Vagina (tissue), 2 donors: ENCODE measurements at regions not wholly inside any gene's neighbourhood (a gene's known extent, or its start where the extent isn't known, plus 50 kb on each side); places are given as distances from the start of the nearest gene placed in this dataset.

ENCODE experiments used
- CTCF ChIP-seq, 3 experiments: fragments of 450-650 bp in 2 of 3; fragments of 200-600 bp in 1 of 3; sonication (generic) in 1 of 3; IDR thresholded peaks; one replicate each; pipeline ENCODE4 v1.5.1; 2017 to 2019; ENCODE audit warnings: antibody characterized with exemption in 3 of 3, mild to moderate bottlenecking in 2 of 3, moderate library complexity in 2 of 3
- POLR2A ChIP-seq, 2 donors: fragments of 450-650 bp; IDR thresholded peaks; one replicate each; pipeline ENCODE4 v1.6.1; 2017; ENCODE audit warnings: antibody characterized with exemption in 2 of 2, mild to moderate bottlenecking in 2 of 2, moderate library complexity in 2 of 2
- POLR2AphosphoS5 ChIP-seq, 2 donors: sonication (generic); formaldehyde crosslinking; IDR thresholded peaks; one replicate each; pipeline ENCODE4 v1.9.0; 2017; ENCODE audit warnings: antibody characterized with exemption in 2 of 2, mild to moderate bottlenecking in 2 of 2, low read depth in 1 of 2; ENCODE audit not compliant: insufficient read depth in 1 of 2

GRCh38 chr2:223220658-223220925 lies 168.6 kb downstream of the KCNE4 start:
- no peak for TF ChIP-seq CTCF (IDR thresholded peaks at IDR 0.05)
- no peak for TF ChIP-seq POLR2AphosphoS5 (IDR thresholded peaks at IDR 0.05; ENCODE audit: insufficient read depth in 1 of 2, low read depth in 1 of 2)
- TF ChIP-seq POLR2A (IDR thresholded peaks at IDR 0.05), result no peak
